NCI-H1092 treated with DMSO at 0.1 percent for 48 hours (cell line): ENCODE measurements at regions not wholly inside any gene's neighbourhood (a gene's known extent, or its start where the extent isn't known, plus 50 kb on each side); places are given as distances from the start of the nearest gene placed in this dataset.
A peak's percentile ranks its signal among the peaks of the same experiment; 100 is the strongest.
"Not testable (repeated sequence)": the region's sequence is repeated elsewhere in the genome, so short reads cannot be mapped to it uniquely, and the experiment has no call there.

Experiments used
- DNase-seq: peaks from one replicate; lab custom pipeline; 2025; lab: John Stamatoyannopoulos, UW

GRCh38 chr7:12985752-12986151, 298.3 kb downstream of the ARL4A start:
- DNase-seq: no peak

- no peak for DNase-seq
These were observed 299.8 kb downstream of the ARL4A start for GRCh38 chr7:12987238-12987637.

- DNase-seq: no peak
These were observed 303.0 kb downstream of the ARL4A start for GRCh38 chr7:12990440-12990839.

GRCh38 chr7:12993025-12993424, 305.6 kb downstream of the ARL4A start:
- no peak for DNase-seq

- DNase-seq: no peak
These were observed 308.6 kb downstream of the ARL4A start for GRCh38 chr7:12995912-12996469.

GRCh38 chr7:13007331-13007730, 319.9 kb downstream of the ARL4A start:
- no peak for DNase-seq

- DNase-seq: no peak
These were observed 322.1 kb downstream of the ARL4A start for GRCh38 chr7:13009517-13009916.

- no peak for DNase-seq
These were observed 326.6 kb downstream of the ARL4A start for GRCh38 chr7:13014011-13014410.

GRCh38 chr7:13016036-13016581, 328.7 kb downstream of the ARL4A start:
- no peak for DNase-seq

GRCh38 chr7:13016592-13017332, 329.3 kb downstream of the ARL4A start:
- DNase-seq: no peak

- DNase-seq: no peak
These were observed 330.0 kb downstream of the ARL4A start for GRCh38 chr7:13017333-13017857.

- DNase-seq: no peak
These were observed 330.4 kb downstream of the ARL4A start for GRCh38 chr7:13017881-13018280.

- no peak for DNase-seq
These were observed 334.3 kb downstream of the ARL4A start for GRCh38 chr7:13021566-13022300.

- DNase-seq: no peak
These were observed 336.8 kb downstream of the ARL4A start for GRCh38 chr7:13024121-13024674.

- DNase-seq: not testable (repeated sequence)
These were observed 337.6 kb downstream of the ARL4A start for GRCh38 chr7:13025043-13025442.

GRCh38 chr7:13027321-13027720, 339.9 kb downstream of the ARL4A start:
- DNase-seq: no peak

- no peak for DNase-seq
These were observed 340.8 kb downstream of the ARL4A start for GRCh38 chr7:13028036-13028824.

- no peak for DNase-seq
These were observed 341.3 kb downstream of the ARL4A start for GRCh38 chr7:13028825-13029099.

- no peak for DNase-seq
These were observed 344.0 kb downstream of the ARL4A start for GRCh38 chr7:13031468-13031867.

- DNase-seq: no peak
These were observed 344.7 kb downstream of the ARL4A start for GRCh38 chr7:13032084-13032483.

GRCh38 chr7:13032576-13032975, 345.1 kb downstream of the ARL4A start:
- peak; percentile 19 for DNase-seq

- no peak for DNase-seq
These were observed 347.3 kb downstream of the ARL4A start for GRCh38 chr7:13034693-13035092.
